ENCODE measurements at regions not wholly inside any gene's neighbourhood (a gene's known extent, or its start where the extent isn't known, plus 50 kb on each side); places are given as distances from the start of the nearest gene placed in this dataset.

- TF ChIP-seq EZH2 (IDR thresholded peaks at IDR 0.05; ENCODE audit: borderline replicate concordance, insufficient read depth, low read depth, low read length, poor library complexity, severe bottlenecking) = no peak
- no peak for TF ChIP-seq CTCF (IDR thresholded peaks at IDR 0.05)
- Histone ChIP-seq H3K79me2 (ENCODE audit: control insufficient read depth, insufficient read depth, low read length) (no peaks in the 10 kb centered on the region), H3K27ac (ENCODE audit: low read length in 2 of 2) (no peak overlapping the region), H4K20me1 (ENCODE audit: control insufficient read depth, insufficient read depth, low read length, poor library complexity, severe bottlenecking) (no peaks in the 10 kb centered on the region), H3K4me3 (ENCODE audit: control extremely low read depth in 1 of 5, extremely low read depth in 1 of 5, insufficient read depth in 1 of 5, low read depth in 2 of 5, low read length in 4 of 5) (no peak overlapping the region), H3K4me2 (replicated peaks; ENCODE audit: low read depth, low read length, poor library complexity, severe bottlenecking) (no peak overlapping the region), H2AFZ (ENCODE audit: insufficient read depth, low read depth, low read length, poor library complexity, severe bottlenecking) (no peak overlapping the region), H3K9ac (ENCODE audit: low read length) (no peak overlapping the region), H3K36me3 (replicated peaks in 1 of 2; ENCODE audit: control extremely low read depth in 1 of 2, control insufficient read depth in 1 of 2, extremely low read depth in 1 of 2, insufficient read depth in 2 of 2, low read length in 1 of 2) (no peaks in the 10 kb centered on the region), H3K9me3 (ENCODE audit: control extremely low read depth in 1 of 3, control insufficient read depth in 2 of 3, insufficient read depth in 1 of 3, low read length in 2 of 3) (peaks cover 0 to 7% (median 7%) of the 10 kb centered on the region in 3 donors), H3K4me1 (ENCODE audit: control insufficient read depth in 2 of 2, insufficient read depth in 2 of 2, low read length in 2 of 2) (no peaks in the 10 kb centered on the region), H3K27me3 (replicated peaks in 1 of 4; ENCODE audit: control extremely low read depth in 1 of 4, control insufficient read depth in 3 of 4, insufficient read depth in 4 of 4, low read length in 3 of 4) (no peaks in the 10 kb centered on the region)
- intact Hi-C loops (cut with micrococcal nuclease) = no loop called here
- Mint-ChIP-seq H3K27ac (no peak overlapping the region), H3K4me3 (no peak overlapping the region), H3K4me1 (no peaks in the 10 kb centered on the region), H3K9me3 (ENCODE audit: insufficient read depth) (peaks cover 17% of the 10 kb centered on the region), H3K27me3 (no peaks in the 10 kb centered on the region)
- ChIA-PET CTCF (no interaction called here), POLR2A (no interaction called here)
- DNase-seq (no peak), ATAC-seq (ENCODE audit: low read depth) (no peak)
- WGBS (ENCODE audit: insufficient coverage) = no CpG with 5 or more reads among the region's 3 CpGs
These were observed 233.5 kb upstream of the ZEB2 start for GRCh38 chr2:144753416-144753815.

- Histone ChIP-seq H4K20me1 (ENCODE audit: control insufficient read depth, insufficient read depth, low read length, poor library complexity, severe bottlenecking) (no peaks in the 10 kb centered on the region), H3K36me3 (replicated peaks in 1 of 2; ENCODE audit: control extremely low read depth in 1 of 2, control insufficient read depth in 1 of 2, extremely low read depth in 1 of 2, insufficient read depth in 2 of 2, low read length in 1 of 2) (no peaks in the 10 kb centered on the region), H3K4me1 (ENCODE audit: control insufficient read depth in 2 of 2, insufficient read depth in 2 of 2, low read length in 2 of 2) (no peaks in the 10 kb centered on the region), H3K27ac (ENCODE audit: low read length in 2 of 2) (no peak overlapping the region), H3K9me3 (ENCODE audit: control extremely low read depth in 1 of 3, control insufficient read depth in 2 of 3, insufficient read depth in 1 of 3, low read length in 2 of 3) (peaks cover 7 to 22% (median 12%) of the 10 kb centered on the region in 3 donors), H3K27me3 (replicated peaks in 1 of 4; ENCODE audit: control extremely low read depth in 1 of 4, control insufficient read depth in 3 of 4, insufficient read depth in 4 of 4, low read length in 3 of 4) (no peaks in the 10 kb centered on the region), H3K9ac (ENCODE audit: low read length) (no peak overlapping the region), H3K79me2 (ENCODE audit: control insufficient read depth, insufficient read depth, low read length) (no peaks in the 10 kb centered on the region), H2AFZ (ENCODE audit: insufficient read depth, low read depth, low read length, poor library complexity, severe bottlenecking) (no peak overlapping the region), H3K4me2 (replicated peaks; ENCODE audit: low read depth, low read length, poor library complexity, severe bottlenecking) (no peak overlapping the region), H3K4me3 (ENCODE audit: control extremely low read depth in 1 of 5, extremely low read depth in 1 of 5, insufficient read depth in 1 of 5, low read depth in 2 of 5, low read length in 4 of 5) (no peak overlapping the region)
- Mint-ChIP-seq H3K4me1 (no peaks in the 10 kb centered on the region), H3K9me3 (ENCODE audit: insufficient read depth) (peaks cover 24% of the 10 kb centered on the region), H3K27ac (no peak overlapping the region), H3K27me3 (no peaks in the 10 kb centered on the region), H3K4me3 (no peak overlapping the region)
- ATAC-seq (ENCODE audit: low read depth) = no peak
- no peak for TF ChIP-seq CTCF (IDR thresholded peaks at IDR 0.05)
- no peak for TF ChIP-seq EZH2 (IDR thresholded peaks at IDR 0.05; ENCODE audit: borderline replicate concordance, insufficient read depth, low read depth, low read length, poor library complexity, severe bottlenecking)
- ChIA-PET POLR2A (no interaction called here), CTCF (no interaction called here)
- intact Hi-C loops (cut with micrococcal nuclease) = no loop called here
- no CpG with 5 or more reads among the region's 3 CpGs for WGBS (ENCODE audit: insufficient coverage)
- DNase-seq = no peak
These were observed 231.4 kb upstream of the ZEB2 start for GRCh38 chr2:144751142-144751905.
